Posterior cingulate gyrus (tissue), 11 donors: ENCODE measurements at regions not wholly inside any gene's neighbourhood (a gene's known extent, or its start where the extent isn't known, plus 50 kb on each side); places are given as distances from the start of the nearest gene placed in this dataset.

Source experiments
- DNase-seq, 10 donors: peaks; one replicate each; pipeline versions ENCODE4 v3.0.0 to v3.0.0-alpha.2; 2020 to 2021; ENCODE audit warnings: mixed read lengths in 3 of 10
- intact Hi-C: fragments of 100-400 bp; cut with DNase I; formaldehyde crosslinking; loops from one replicate; pipeline ENCODE4 v1.15.1; 2023

DNA sequence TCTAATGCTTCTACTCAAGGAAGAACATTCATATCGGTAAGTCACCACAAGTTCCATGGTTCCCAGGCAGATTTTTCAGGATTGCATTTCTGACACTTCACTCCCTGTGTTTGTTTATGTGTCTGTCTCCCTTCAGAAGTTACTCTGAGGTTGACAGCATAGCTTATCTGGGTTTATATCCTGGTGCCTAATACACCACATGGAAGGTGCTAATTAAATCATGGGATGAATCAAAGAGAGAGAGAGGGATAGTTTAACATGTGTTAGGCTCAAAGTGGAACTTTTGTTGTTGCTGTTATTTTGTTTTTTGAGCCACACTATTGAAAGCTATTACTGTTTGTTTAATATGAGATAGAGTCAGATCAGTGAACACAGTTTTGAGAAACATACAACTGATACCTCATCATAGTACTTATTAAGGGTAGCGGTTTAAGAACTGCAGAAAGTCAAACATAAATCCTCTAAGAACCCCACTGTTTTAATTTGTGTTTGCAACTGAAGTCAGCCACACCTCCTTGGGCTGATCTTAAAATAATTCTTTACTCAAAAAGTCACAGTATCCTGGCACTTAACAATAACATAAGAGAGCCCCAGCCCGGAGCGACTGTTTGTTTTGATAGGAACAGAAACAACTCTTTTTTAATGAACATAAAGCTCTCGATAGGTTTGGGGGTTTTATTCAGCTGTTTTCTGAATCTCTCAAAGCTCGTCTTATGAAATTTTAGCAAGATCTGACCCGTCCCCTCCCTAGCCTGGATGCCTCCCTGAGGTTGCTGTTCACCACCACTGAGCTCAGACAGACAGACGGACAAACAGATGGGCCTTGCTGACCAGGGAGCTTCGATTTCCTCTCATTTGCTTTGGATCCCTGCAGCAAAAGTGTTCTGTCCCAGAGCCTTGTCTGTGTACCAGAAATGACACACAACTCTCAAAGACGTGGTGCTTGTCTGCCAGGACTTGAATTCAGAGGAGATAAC is 98.3 kb upstream of the MYOCD start:
- DNase-seq: peak in 1 of 10 donors; percentile 72
- intact Hi-C loops: no loop called here

DNA sequence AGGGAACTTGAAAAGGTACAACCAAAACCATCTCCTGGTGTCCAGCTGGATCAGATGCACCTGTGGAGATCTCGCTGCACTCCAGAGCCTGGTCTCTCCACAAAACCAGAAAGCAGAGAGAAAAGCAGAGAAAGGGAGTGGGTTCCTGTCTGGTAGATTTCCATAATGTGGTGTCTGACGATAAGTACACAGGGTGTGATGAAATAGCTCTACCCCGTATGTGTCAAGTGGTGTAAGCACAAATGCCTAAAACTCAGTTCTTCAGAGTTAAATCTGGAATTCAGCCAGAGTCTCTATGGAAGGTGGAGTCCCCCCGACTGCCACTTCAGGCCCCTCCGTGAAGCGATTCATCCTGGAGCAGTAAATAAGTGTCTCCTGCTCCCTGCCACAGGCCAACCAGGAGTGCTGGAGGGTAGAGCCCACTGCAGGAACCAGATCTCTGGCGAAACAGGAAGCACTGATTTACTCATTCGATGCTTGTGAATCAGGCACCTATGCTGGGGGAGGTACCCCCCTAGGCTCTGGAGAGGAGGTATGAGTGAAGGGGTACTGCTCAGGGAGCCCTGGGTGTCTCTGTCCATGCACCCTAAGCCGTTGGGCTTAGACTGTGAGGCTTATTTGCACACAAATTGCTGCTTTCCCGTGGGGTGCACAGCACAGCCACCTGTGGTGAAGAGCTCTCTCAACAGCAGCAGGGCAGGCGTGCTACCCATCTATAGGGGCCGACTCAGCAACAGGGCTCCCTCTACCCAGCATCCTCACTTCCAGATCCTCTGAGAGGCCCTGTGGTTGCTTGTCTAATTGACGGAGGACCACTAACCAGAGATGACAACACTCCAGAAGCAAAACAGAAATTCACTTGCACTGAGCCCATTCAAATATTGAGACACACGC is 97.1 kb upstream of the MYOCD start:
- intact Hi-C loops: no loop called here
- no peak for DNase-seq

DNA sequence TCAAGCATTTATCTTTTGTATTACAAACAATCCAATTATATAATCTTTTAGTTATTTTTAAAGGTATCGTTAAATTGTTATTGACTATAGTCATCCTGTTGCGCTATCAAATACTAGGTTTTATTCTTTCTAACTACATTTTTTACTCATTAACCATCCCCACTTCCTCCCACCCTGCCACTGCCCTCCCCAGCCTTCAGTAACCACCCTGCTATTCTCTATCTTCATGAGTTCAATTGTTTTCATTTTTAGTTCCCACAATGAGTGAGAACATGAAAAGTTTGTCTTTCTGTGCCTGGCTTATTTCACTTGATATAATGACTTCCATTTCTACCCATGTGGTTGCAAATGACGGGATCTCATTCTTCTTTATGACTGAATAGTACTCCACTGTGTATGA is 94.1 kb upstream of the MYOCD start:
- intact Hi-C loops: no loop called here
- DNase-seq: no peak

DNA sequence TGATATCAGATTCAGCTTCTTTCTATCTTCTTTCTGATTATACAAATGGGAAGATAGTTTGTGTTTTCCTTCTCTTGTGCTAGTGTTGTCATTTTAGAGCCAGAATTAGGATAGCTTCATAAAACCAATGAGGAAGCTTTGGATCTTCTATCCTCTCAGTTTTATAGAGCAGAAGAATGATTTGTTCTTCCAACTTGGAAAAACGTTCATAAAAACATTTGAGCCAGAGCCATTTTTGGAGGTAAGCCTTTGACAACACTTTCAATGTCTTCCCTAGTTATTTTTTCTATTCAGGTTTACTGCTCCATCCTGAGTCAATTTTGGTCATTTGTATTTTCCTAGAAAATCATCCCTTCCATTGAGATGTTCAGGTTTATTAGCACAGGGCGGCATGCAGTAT is 91.2 kb upstream of the MYOCD start:
- no peak for DNase-seq
- intact Hi-C loops: no loop called here

DNA sequence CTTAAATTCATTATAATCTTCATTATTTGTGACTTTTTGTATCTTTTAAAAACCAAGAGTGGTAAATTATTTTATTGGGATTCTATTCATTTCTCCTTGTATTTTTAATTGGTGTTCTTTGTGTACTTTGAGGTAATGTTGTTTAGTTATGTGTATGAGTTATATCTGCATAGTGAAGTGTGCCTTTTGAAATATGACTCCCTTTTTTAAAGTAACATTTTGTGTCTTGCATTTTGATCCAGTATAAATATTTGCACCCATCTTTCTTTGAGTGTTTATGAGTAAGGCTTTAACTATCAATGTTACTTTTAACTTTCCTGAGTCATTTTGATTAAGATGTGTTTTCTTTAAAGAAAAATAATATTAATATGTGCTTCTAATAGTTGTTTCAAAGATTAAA is 90.0 kb upstream of the MYOCD start:
- intact Hi-C loops: no loop called here
- no peak for DNase-seq

DNA sequence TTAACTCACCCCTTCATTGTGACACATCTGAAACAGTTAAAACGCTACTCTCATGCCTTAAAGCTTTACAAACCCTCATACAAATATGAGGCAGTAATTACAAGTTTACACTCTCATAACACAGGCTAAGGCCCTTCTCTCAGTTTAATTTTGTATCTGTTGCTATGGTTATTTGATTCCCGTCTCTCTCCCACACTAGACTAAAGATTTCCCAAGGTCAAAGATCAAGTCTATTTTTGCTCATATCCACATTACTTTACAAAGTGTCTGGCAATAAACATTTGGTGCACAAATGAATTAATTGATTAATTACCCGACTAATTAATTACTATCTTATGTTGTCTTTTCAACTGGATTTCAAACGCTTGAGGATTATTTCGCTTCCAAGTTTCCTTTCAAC is 86.4 kb upstream of the MYOCD start:
- no peak for DNase-seq
- intact Hi-C loops: no loop called here

DNA sequence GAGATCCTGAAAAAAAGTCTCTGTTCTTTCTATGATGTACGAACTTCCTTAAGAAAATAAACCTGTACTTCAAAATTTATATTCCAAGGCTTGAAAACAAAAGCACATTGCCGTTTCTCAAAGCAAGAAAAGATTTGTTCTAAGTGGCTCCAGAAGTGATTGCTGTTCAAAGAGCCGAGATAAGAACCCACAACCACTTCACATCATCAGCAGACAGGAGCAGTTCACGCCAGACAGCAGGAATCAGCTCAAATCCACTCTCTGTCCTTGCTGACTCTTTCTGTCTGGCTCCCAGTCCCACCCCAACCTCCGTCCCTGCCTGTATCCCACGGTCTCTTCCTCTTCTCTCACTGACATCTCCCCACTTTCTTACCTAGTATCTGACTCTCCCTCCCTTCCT is 85.0 kb upstream of the MYOCD start:
- intact Hi-C loops: no loop called here
- no peak for DNase-seq

DNA sequence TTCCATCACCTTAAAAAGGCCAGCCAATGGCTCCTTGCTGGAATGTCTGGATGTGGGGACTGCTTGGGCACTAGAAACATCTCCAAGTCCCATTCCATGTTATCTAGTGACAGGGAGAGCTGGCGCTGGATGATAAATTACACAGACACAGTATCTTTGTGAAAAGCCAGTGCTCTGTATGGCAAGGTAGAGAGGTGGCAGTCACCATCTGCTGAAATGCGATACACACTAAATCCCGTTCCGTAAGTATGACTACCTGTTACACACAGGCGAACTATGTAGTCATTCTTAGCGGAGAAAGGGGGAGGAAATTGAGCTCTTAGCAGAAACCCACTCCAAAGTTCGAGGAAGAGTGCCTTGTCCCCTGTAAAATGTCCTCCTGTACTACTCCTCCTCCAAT is 81.0 kb upstream of the MYOCD start:
- intact Hi-C loops: no loop called here
- no peak for DNase-seq

DNA sequence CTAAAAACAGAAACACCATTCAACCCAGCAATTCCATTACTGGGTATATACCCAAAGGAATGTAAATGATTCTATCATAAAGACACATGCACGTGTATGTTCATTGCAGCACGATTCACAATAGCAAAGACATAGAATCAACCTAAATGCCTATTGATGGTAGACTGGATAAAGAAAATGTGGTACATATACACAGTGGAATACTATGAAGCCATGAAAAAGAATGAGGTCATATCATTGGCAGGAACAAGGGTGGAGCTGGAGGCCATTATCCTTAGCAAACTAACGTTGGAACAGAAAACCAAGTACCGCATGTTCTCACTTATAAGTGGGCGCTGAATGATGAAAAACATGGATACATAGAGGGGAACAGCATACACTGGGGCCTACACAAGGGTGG is 77.2 kb upstream of the MYOCD start:
- no peak for DNase-seq
- intact Hi-C loops: no loop called here

DNA sequence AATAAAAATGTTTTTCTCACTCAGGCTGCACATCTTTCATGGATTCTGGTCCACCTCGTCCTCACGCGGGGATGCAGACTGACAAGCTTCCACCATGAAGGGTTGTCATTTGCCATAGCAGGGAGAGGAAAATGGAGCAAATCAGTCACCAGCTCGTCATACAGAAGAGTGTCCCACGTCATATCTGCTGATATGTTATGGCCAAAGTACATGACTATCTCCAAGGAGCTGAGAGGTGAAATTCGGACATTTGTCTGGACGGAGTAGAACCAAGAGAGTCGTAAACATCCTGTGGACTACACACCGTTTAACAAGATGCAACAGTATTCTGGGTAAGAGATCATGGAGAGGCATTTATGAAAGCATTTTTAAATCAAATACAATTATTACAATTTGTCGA is 75.3 kb upstream of the MYOCD start:
- intact Hi-C loops: no loop called here
- no peak for DNase-seq

DNA sequence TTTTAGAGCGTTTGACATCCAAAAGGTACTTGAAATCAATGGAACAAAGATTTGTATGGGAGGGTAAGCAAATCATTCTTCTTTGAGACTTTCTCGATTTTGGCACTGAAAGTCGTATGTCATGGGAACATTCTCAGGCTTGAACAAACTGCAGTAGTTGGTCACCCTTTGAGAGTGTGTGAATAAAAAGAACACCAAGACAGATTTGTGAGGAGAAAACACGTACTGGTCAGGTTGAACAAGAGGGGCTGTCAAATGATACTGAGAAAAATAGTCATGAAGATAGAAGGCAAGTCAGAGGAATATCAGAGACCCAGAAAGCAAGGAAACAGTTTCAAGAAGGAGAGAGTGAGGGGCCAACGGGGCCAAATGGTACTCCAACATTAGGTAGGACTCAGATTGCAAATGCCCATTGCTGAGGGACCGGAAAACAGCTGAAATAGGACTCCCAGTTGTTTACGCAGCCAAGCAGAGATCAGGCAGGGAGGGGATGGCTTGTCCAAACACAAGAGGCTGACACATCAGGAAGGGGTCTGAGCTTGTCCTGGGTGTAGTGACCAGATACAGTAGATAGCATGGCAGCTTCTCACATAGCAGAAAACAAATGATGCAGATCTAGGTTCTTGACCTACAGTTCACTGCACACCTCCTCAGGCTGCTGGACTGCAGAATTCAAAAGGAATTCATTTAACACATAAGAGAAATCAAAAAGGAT is 74.5 kb upstream of the MYOCD start:
- no peak for DNase-seq
- intact Hi-C loops: no loop called here

DNA sequence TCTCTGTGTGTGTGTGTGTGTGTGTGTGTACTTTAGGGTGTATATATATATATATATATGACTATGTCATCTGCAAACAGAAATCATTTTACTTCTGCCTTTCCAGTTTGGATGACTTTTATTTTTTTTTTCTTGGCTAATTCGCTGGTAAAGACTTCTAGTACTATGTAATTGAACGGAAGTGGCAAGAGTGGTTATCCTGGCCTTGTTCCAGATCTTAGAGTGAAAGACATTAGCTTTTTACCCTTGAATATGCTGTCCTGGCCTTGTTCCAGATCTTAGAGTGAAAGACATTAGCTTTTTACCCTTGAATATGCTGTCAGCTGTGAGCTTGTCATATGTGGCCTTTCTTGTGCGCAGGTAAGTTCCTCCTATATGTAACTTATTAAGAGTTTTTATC is 72.7 kb upstream of the MYOCD start:
- intact Hi-C loops: no loop called here
- no peak for DNase-seq

DNA sequence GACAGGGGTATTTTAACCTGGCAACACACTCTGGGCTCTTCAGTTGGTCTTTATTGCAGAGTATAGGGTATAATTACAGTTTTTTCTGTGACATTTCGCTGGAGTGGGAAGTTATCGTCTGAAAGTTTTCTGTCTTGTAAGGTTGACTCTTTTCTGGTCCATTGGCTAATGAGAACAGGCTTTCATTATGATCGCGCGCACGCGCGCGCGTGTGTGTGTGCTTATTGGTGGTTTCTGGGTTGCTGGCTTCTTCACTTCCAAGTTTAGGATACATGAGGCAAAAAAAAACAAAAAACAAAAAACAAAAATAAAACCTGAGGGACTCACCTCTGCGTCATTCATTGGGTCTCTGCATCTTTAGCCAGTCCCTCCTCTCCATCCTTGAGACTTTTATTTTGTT is 68.7 kb upstream of the MYOCD start:
- intact Hi-C loops: no loop called here
- no peak for DNase-seq

DNA sequence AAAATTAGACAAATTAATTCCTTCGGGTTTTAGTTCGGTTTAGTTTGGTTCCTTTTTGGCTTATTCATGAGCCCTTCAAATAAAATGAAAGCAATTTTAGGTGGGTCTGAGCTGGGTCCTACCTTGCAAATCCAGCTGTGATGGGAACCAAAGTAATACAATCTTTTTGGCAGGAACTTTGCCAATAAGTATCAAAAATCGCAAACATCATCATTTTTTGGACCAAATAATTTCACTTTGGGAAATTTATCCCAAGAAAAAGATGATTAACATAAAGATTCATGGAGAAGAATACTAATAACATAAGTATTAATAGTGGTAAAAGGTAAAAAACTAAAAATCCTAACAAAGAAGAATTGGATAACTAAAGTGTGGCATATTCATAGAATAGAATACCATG is 67.8 kb upstream of the MYOCD start:
- no peak for DNase-seq
- intact Hi-C loops: no loop called here

DNA sequence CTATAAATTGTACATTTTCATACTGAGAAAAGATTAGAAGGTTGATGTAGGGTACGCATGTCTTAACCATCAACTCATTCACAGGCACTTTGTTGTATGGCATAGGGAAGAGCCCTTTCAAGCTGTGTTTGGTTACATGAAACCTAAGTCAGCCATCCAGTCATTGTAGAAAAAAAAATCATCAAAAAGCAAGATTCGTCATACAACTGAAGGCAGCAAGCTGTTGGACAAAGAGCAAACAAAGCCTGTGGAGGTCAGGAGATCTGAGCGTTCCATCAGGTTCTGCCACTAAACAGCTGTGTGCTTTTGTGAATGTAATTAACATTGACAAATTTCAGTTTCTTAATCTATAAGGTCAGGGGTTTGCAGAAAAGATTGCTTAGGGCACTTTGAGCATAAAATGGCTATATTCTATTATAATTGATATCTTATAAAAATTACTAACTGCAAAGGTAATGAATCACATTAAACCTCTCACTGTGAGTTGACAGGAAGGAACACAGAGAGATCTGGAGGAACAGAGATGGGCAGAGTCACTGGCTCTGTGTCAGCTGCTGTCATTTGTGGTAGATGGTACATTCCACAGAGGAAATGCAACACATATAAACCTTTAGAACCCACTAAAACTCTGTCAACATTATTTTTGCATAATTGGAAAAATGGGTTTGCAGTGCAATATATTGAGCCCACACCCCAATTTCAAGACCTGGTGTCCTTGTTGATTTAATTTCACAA is 66.3 kb upstream of the MYOCD start:
- DNase-seq: no peak
- intact Hi-C loops: no loop called here

DNA sequence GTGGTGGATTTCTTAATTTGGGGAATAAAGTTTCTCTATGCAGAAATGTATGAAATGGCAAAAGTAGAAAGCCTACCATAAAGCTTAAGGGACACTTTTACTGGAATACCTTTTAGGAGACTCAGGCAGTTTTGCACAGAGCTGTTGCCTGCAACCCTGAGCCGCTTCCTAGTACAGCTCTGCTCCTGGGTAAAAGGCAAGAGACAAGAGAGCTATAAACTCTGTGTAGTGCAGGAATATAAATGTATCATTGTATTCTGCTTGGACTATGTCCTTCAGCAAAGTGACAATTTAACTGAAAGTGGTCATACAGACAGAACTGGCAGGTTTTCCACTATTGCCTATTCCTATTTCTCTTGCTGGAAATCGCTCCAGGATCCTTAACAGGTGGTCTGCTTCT is 65.3 kb upstream of the MYOCD start:
- no peak for DNase-seq
- intact Hi-C loops: no loop called here

DNA sequence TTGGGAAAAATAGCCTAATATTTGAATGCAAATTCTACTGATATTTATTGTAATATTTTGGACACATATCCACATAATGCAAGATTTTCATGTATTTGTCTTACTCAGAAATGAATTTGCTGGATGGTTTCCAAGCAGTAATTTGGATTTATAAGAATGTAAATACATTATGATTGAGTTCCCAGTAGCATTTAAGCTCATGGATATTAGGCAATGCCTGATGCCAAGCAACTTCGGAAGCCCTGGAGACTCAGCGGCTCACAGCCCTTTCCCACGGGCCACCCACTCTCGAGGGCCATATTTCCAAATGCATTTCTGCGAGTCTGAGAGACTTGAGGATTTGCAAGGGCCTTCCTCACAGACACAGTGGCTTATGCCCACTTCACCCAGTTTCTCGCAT is 62.1 kb upstream of the MYOCD start:
- intact Hi-C loops: no loop called here
- DNase-seq: no peak

DNA sequence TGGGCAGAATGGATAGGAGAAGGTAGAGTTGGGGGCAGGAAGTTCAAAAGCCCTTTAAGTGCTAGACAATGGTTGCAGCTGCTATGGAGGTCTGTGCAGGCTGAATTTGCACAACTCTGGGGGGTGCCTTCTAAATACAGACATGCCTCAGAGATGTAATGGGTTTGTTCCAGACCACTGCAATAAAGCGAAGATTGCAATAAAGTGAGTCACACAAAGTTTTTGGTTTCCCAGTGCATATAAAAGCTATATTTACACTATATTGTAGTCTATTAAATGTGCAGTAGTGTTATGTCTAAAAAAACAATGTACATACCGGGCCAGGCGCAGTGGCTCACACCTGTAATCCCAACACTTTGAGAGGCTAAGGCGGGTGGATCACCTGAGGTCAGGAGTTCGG is 60.5 kb upstream of the MYOCD start:
- intact Hi-C loops: no loop called here
- DNase-seq: no peak

DNA sequence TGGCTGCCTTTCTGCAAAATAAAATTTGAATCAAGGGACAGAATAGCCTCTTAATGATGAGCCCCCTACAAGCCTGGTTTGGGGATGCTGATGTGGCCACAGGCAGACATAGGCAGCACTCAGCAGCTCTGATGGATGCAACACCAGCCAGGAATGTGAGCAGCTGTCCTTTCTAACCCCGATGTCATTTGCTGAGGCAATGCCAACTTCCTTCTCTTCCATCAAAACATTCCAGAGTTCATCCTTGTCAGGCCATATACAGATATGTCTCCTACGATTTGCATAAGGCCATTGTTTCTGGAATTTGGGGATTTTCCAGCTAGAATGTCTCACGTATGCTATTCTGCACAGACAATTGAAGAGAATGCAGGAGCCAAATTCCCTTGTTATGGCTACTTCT is 52.1 kb upstream of the MYOCD start:
- DNase-seq: no peak
- intact Hi-C loops: no loop called here
